ENCODE measurements at regions not wholly inside any gene's neighbourhood (a gene's known extent, or its start where the extent isn't known, plus 50 kb on each side); places are given as distances from the start of the nearest gene placed in this dataset.

- TF ChIP-seq POLR2A (IDR thresholded peaks at IDR 0.05): no peak
- TF ChIP-seq, protein P1, sequence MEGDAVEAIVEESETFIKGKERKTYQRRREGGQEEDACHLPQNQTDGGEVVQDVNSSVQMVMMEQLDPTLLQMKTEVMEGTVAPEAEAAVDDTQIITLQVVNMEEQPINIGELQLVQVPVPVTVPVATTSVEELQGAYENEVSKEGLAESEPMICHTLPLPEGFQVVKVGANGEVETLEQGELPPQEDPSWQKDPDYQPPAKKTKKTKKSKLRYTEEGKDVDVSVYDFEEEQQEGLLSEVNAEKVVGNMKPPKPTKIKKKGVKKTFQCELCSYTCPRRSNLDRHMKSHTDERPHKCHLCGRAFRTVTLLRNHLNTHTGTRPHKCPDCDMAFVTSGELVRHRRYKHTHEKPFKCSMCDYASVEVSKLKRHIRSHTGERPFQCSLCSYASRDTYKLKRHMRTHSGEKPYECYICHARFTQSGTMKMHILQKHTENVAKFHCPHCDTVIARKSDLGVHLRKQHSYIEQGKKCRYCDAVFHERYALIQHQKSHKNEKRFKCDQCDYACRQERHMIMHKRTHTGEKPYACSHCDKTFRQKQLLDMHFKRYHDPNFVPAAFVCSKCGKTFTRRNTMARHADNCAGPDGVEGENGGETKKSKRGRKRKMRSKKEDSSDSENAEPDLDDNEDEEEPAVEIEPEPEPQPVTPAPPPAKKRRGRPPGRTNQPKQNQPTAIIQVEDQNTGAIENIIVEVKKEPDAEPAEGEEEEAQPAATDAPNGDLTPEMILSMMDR (IDR thresholded peaks at IDR 0.05): no peak
Observed at GRCh38 chr7:109945820-109946518, 1145.0 kb upstream of the LRRN3 start.

Data from thyroid gland (tissue), 4 donors.